SHP77 treated with DMSO at 0.1 percent for 48 hours (cell line): ENCODE measurements at regions not wholly inside any gene's neighbourhood (a gene's known extent, or its start where the extent isn't known, plus 50 kb on each side); places are given as distances from the start of the nearest gene placed in this dataset.

Source experiments
- DNase-seq: peaks from one replicate; lab custom pipeline; 2025; lab: John Stamatoyannopoulos, UW

DNA sequence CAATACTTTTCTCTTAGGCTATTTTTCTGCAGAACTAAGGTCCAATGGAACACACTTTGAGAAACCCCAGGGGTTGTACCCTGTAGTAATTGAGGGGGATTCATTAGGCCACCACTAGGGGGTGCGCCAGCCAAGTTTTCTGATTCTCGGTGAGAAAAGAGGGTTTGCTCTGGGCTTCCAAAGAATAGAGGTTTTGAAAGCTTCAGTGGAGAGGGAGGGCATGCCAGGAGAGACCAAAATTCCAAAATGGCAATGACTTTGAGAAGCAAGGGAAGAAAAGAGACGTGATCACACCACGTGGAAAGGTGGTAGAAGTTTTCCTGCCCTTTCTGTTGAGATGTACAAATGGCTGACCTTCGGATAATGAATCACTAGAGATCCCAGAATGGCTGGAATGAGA, 323.3 kb downstream of the RPS6KC1 start:
- DNase-seq: peak; percentile 35

DNA sequence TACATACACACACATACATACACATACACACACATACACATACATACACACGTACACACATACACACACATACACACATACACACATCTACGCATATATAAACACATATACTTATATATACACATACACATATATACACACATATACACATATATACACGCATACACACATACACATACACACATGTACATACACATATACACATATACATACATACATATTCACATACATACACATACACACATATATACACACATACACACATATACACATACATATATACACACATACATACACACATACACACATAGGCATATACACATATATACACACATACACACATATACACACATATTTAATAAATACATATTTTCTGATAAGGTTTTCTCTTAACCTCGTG, 324.0 kb downstream of the RPS6KC1 start:
- no peak for DNase-seq

- no peak for DNase-seq
Measured at GRCh38 chr1:213376862-213377372, 325.9 kb downstream of the RPS6KC1 start.

DNA sequence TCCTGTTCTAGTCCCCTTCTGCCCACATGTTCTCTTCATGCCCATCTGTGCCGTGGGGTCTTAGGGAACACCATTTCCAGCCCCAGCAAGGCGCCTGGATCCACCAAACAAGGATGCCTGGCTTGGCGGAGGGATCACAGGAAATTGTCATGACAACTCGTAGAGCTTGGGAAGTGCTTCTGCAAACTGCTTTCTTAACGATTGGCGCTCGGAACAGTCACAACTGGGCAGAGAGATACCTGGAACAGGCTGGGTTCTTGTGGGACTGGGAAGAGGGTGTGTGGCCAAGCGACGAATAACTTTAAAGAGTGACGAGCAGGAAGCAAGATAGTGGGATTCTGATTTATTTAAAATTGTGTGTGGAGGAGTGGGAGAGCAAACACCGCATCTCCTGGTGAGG, 329.8 kb downstream of the RPS6KC1 start:
- DNase-seq: no peak

GRCh38 chr1:213381572-213382084, 330.6 kb downstream of the RPS6KC1 start:
- peak; percentile 67 for DNase-seq

DNA sequence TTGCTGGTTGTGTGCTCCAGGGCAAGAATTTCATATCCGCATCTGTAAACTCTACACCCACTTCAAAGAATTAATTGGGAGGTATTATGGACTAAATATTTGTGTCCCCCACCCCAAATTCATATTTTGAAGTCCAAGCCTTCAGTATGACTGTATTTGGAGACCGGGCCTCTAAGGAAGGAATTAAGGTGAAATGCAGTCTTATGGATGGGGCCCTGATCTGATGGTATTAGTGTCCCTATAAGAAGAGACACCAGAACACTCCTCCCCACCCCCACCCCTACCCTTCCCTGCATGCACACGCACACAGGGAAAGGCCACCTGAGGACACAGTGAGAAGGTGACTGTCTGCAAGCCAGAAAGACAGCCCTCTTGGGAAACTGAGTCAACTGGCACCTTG, 332.4 kb downstream of the RPS6KC1 start:
- DNase-seq: no peak

GRCh38 chr1:213385201-213385600, 334.2 kb downstream of the RPS6KC1 start:
- no peak for DNase-seq

DNA sequence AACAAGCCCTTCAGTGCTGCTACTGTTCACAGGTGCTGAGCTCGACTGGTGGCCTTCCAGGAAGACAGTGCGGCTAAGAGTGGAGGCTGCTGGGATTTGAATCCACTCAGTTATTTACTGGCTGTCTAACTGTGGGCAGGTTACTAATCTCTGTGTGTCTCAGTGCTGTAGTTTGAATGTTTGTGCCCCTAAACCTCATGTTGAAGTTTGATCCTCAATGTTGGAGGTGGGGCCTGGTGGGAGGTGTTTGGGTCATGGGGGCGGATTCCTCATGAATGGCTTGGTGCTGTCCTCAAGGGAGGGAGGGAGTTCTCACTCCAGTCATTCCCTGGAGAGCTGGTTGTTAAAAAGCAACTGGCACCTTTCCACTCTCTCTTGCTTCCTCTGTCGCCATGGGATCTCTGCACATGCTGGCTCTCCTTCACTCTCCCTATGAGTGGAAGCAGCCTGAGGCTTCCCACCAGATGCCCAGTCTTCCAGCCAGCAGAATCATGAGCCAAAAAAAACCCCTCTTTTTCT, 334.8 kb downstream of the RPS6KC1 start:
- DNase-seq: no peak

DNA sequence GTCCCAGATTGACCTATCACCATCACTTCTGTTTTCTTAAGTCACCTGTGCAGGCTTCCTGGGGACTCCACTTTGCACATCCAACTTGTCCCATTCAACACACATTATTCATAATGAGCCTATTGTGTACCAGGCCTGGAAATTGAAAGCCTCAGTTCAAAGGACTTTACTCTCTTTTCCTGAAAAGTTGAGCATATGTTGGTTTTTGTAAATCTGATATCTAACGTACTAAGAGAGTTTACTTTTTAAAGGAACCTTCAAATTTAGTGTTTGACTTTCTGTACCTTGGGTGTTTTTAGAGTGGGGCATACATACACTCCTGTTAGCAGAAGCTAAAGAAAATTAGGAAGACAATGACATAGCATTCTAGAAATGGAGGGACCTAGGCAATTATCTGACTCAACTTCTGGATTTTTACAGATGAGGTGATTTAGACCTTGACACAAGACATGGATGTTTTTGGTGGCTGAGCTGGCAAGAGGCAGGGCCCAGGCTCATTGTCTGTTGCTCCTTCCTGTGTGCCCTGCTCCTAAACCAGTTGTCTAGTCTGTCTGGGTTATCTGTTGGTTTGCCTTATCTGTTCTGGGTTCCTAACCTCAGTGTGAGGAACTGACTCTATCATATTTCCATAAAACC, 336.5 kb downstream of the RPS6KC1 start:
- no peak for DNase-seq

DNA sequence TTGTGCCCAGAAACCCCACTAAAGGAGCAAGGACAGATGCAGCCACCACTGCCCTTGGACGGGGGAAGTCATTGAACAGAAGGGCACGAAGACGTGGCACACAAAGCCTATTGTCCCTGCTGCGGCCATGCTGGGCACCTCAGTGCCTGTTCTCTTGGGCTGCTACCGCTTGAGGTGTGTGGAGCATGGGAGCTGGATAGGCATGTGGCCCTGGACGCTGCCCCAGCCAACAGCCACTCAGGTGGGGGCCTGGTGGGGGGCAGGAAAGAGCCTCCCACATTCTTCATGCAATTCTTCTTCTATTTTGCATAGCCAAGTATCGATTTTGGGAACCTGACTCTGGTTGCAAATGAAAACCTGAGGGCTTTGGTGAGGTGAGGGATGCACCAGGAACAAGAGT, 337.2 kb downstream of the RPS6KC1 start:
- no peak for DNase-seq

DNA sequence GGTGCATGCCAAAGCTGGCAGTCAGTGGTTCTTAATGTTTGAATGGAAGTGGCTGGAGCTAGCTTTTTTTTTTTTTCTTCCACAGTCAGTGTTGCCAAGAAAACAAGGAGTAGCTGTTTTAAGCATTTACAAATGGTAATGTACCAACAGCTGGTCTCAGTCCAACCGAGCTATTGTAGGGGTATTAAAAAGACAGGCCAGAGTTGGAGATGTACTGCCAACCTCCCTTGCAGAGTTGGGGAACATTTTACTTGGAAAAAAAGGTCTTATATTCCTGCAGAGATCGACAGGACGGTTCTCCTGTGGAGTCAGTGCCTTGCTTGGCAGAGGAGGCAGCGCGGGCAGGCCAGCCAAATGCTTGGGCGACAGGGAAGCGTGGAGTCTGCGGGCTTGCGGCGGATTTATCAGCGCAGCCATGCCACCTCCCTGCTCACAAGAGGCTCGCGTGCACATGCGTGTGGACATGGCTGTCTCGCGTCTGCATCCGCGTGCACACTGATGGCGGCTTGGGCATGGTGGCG, 338.1 kb downstream of the RPS6KC1 start:
- no peak for DNase-seq

DNA sequence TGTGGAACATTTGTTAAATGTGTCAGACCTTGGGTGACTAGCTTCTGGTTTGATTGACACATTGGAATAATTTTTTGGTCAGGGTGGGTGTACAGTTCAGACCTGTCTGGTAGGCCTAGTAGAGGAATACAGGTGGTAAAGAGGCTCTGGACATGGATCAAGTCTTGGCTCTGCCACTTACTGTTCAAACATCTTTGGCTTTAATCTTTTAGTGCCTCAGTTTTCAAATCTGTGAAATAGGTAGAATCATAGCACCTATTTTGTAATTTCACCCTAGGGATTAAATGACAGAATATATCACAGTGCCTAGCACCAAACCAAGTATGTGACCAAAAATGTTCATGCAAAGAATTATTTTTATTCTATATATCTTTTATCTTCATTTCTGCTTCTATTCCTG, 340.4 kb downstream of the RPS6KC1 start:
- no peak for DNase-seq

DNA sequence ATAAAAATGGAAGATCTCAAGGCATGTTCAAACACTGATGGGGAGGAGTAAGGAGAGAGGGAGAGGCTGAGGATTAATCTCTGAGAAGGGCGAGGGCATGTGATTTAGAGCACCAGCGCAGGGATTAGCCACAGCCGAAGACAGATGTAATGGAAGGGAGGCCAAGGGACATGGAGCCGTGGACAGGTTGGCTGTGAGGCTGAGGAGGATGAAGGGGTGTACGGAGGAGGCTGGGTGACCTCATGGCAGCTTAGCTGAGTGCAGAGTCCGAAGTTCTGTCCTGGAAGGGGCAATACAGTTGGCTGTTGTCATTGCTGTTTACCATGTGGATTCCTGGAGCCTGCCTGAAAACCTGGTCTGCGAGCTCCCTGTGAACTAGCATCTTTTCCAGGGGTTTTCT, 342.8 kb downstream of the RPS6KC1 start:
- no peak for DNase-seq

- no peak for DNase-seq
Measured at GRCh38 chr1:213394837-213395236, 343.8 kb downstream of the RPS6KC1 start.

GRCh38 chr1:213397638-213398037, 346.6 kb downstream of the RPS6KC1 start:
- no peak for DNase-seq

DNA sequence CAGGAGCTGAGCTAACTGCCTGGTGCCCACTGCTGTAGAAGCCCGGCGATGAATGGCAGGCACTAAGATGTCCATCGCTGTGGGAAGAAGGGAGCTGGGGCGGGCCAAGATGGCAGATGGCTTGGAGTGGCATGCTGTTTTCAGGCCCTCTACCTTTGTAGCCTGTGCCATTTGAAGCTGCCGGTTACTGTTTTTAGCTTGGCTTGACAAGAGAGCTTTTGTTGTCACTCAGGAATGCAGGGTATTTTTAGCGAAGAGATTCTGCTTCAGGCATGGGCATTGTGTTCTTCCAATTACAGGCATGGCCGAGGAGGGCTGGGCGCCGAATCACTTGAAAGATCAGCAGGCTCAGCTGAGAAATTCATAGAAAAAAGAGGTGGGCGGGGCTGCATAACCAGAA, 348.7 kb downstream of the RPS6KC1 start:
- no peak for DNase-seq

- no peak for DNase-seq
Measured at GRCh38 chr1:213409208-213409631, 358.2 kb downstream of the RPS6KC1 start.

GRCh38 chr1:213409971-213410370, 358.9 kb downstream of the RPS6KC1 start:
- no peak for DNase-seq

- no peak for DNase-seq
Measured at GRCh38 chr1:213414346-213414745, 363.3 kb downstream of the RPS6KC1 start.

- DNase-seq: no peak
Measured at GRCh38 chr1:213414911-213415310, 363.9 kb downstream of the RPS6KC1 start.

- DNase-seq: no peak
Measured at GRCh38 chr1:213415691-213416380, 364.8 kb downstream of the RPS6KC1 start.

DNA sequence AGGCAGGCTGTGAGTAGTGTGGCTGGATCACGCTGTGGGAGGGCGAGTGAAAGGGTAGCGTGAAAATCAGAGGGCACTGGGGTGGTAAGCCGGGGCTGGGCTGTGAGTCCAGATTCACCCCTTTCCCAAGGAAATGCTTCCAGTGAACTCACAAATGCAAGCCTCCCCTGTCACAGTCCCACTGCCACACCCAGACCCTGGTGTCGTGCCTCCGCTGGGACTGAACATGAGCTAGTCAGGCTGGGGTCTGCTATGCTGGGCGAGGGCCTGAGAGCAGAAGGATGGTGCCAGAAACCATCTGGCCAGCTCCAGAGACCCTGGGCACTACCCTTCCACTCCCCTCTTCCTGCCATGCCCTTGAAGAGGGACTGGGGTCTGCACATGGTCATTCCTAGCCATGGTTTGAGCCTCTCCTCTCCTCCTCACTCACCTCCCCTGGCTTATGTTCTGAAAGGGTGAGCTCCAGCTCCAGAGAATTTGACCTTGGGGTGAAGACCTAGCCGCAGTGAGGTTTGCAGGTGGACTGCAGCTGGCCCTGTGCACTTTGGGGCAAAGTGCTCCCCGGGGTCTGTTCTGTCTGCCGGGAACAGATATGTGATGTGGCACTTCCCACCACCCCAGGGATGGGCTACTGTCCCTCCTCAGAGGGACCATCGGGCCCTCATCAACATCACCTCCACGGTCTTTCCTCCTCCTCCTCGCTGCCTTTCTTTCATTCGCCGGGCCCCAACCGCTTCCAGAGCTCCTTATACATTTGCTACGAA, 365.6 kb downstream of the RPS6KC1 start:
- DNase-seq: no peak
